HG02623 (cell line): ENCODE measurements at regions not wholly inside any gene's neighbourhood (a gene's known extent, or its start where the extent isn't known, plus 50 kb on each side); places are given as distances from the start of the nearest gene placed in this dataset.

Source experiments
- ATAC-seq: cut with Tn5 transposase; IDR thresholded peaks from one replicate; pipeline ENCODE4 v1.9.1; 2021; ENCODE audit warnings: moderate library complexity; ENCODE audit not compliant: unreplicated experiment

- no peak for ATAC-seq
Measured at GRCh38 chr2:207235621-207236020, 69.9 kb upstream of the KLF7 start.

GRCh38 chr2:207236156-207236935 is 70.6 kb upstream of the KLF7 start:
- no peak for ATAC-seq

- ATAC-seq, result no peak
Measured at GRCh38 chr2:207238831-207239701, 73.3 kb upstream of the KLF7 start.

GRCh38 chr2:207239754-207240494 is 74.2 kb upstream of the KLF7 start:
- no peak for ATAC-seq

GRCh38 chr2:207240649-207241048 is 74.9 kb upstream of the KLF7 start:
- ATAC-seq, result no peak

- no peak for ATAC-seq
Measured at GRCh38 chr2:207241198-207241597, 75.5 kb upstream of the KLF7 start.

- no peak for ATAC-seq
Measured at GRCh38 chr2:207243601-207244000, 77.9 kb upstream of the KLF7 start.

GRCh38 chr2:207244971-207245925 is 79.5 kb upstream of the KLF7 start:
- ATAC-seq, result no peak

GRCh38 chr2:207248702-207249377 is 83.1 kb upstream of the KLF7 start:
- ATAC-seq, result no peak

- no peak for ATAC-seq
Measured at GRCh38 chr2:207251022-207251421, 85.3 kb upstream of the KLF7 start.

GRCh38 chr2:207251573-207252192 is 85.9 kb upstream of the KLF7 start:
- no peak for ATAC-seq

GRCh38 chr2:207252416-207252815 is 86.7 kb upstream of the KLF7 start:
- ATAC-seq, result no peak

GRCh38 chr2:207252979-207253645 is 87.4 kb upstream of the KLF7 start:
- no peak for ATAC-seq

- no peak for ATAC-seq
Measured at GRCh38 chr2:207253666-207254345, 88.1 kb upstream of the KLF7 start.

- ATAC-seq, result no peak
Measured at GRCh38 chr2:207254591-207255464, 89.1 kb upstream of the KLF7 start.

- ATAC-seq, result no peak
Measured at GRCh38 chr2:207255565-207256470, 90.1 kb upstream of the KLF7 start.
